ENCODE measurements at regions not wholly inside any gene's neighbourhood (a gene's known extent, or its start where the extent isn't known, plus 50 kb on each side); places are given as distances from the start of the nearest gene placed in this dataset.

- ChIA-PET CTCF (ENCODE audit: unreplicated experiment) (no interaction called here), POLR2A (no interaction called here)
- no peaks in the 10 kb centered on the region for H3K9me2 ChIP-seq (ENCODE audit: insufficient read depth, low read length)
- no peak overlapping the region for H3K4me2 ChIP-seq (ENCODE audit: low read length)
- no peaks in the 10 kb centered on the region for H3K4me1 ChIP-seq (ENCODE audit: insufficient read depth, low read length, poor library complexity, severe bottlenecking)
- H3K4me3 ChIP-seq (ENCODE audit: low read depth, low read length, poor library complexity, severe bottlenecking) = no peak overlapping the region
- H3K36me3 ChIP-seq (ENCODE audit: insufficient read depth, low read length) = no peaks in the 10 kb centered on the region
- intact Hi-C loops (cut with micrococcal nuclease; ENCODE audit: unreplicated experiment) = no loop called here
- no peaks in the 10 kb centered on the region for H3K9me3 ChIP-seq (ENCODE audit: low read length)
- no peak for DNase-seq (ENCODE audit: low spot score)
- TF ChIP-seq CTCF (conservative IDR thresholded peaks at IDR 0.05; ENCODE audit: low read length) = no peak
- TF ChIP-seq EZH2phosphoT487 (IDR thresholded peaks at IDR 0.05; ENCODE audit: borderline replicate concordance, low read depth, low read length) = no peak
- BruUV-seq (replicated peaks) = no TSS peak
- H3K27ac ChIP-seq (ENCODE audit: low read depth, low read length, poor library complexity, severe bottlenecking) = no peak overlapping the region
- H2AFZ ChIP-seq (ENCODE audit: low read length) = no peak overlapping the region
- H4K20me1 ChIP-seq (ENCODE audit: insufficient read depth, low read length) = no peaks in the 10 kb centered on the region
- H3K79me2 ChIP-seq (ENCODE audit: insufficient read depth, low read depth, low read length) = no peaks in the 10 kb centered on the region
Measured at GRCh38 chrX:30468471-30468870, 109.1 kb downstream of the TASL start.
